ENCODE measurements at regions not wholly inside any gene's neighbourhood (a gene's known extent, or its start where the extent isn't known, plus 50 kb on each side); places are given as distances from the start of the nearest gene placed in this dataset.

- intact Hi-C loops (cut with micrococcal nuclease) = no loop called here
- Mint-ChIP-seq H3K4me1 (no peaks in the 10 kb centered on the region), H3K27me3 (no peaks in the 10 kb centered on the region), H3K9me3 (ENCODE audit: insufficient read depth) (peaks cover 4% of the 10 kb centered on the region), H3K4me3 (no peak overlapping the region), H3K27ac (no peak overlapping the region)
- 88% methylated on average over 8 of the region's 8 CpGs for WGBS (ENCODE audit: insufficient coverage)
- H3K4me1 ChIP-seq (ENCODE audit: control insufficient read depth in 2 of 2, insufficient read depth in 2 of 2, low read length in 2 of 2) = no peaks in the 10 kb centered on the region
- H3K27me3 ChIP-seq (replicated peaks in 1 of 4; ENCODE audit: control extremely low read depth in 1 of 4, control insufficient read depth in 3 of 4, insufficient read depth in 4 of 4, low read length in 3 of 4) = peaks cover 0 to 2% (median 0%) of the 10 kb centered on the region in 4 experiments
- H3K4me2 ChIP-seq (replicated peaks; ENCODE audit: low read depth, low read length, poor library complexity, severe bottlenecking) = no peak overlapping the region
- H3K36me3 ChIP-seq (replicated peaks in 1 of 2; ENCODE audit: control extremely low read depth in 1 of 2, control insufficient read depth in 1 of 2, extremely low read depth in 1 of 2, insufficient read depth in 2 of 2, low read length in 1 of 2) = no peaks in the 10 kb centered on the region
- POLR2A ChIA-PET = no interaction called here
- no peak overlapping the region for H3K9ac ChIP-seq (ENCODE audit: low read length)
- H3K9me3 ChIP-seq (ENCODE audit: control extremely low read depth in 1 of 3, control insufficient read depth in 2 of 3, insufficient read depth in 1 of 3, low read length in 2 of 3) = peaks cover 0 to 3% (median 0%) of the 10 kb centered on the region in 3 donors
- CTCF ChIA-PET = interaction anchor here (0.5 kb wide), 1 partner anchor 10 kb away, joined by 4 read pairs; no protein-coding TSS in a partner anchor
- DNase-seq (no peak), ATAC-seq (ENCODE audit: low read depth) (no peak)
- no peak overlapping the region for H3K4me3 ChIP-seq (ENCODE audit: control extremely low read depth in 1 of 5, extremely low read depth in 1 of 5, insufficient read depth in 1 of 5, low read depth in 2 of 5, low read length in 4 of 5)
- no peak overlapping the region for H2AFZ ChIP-seq (ENCODE audit: insufficient read depth, low read depth, low read length, poor library complexity, severe bottlenecking)
- no peak for TF ChIP-seq EZH2 (IDR thresholded peaks at IDR 0.05; ENCODE audit: borderline replicate concordance, insufficient read depth, low read depth, low read length, poor library complexity, severe bottlenecking)
- TF ChIP-seq CTCF (IDR thresholded peaks at IDR 0.05) = no peak
- H3K27ac ChIP-seq (ENCODE audit: low read length in 2 of 2) = no peak overlapping the region
- no peaks in the 10 kb centered on the region for H4K20me1 ChIP-seq (ENCODE audit: control insufficient read depth, insufficient read depth, low read length, poor library complexity, severe bottlenecking)
- H3K79me2 ChIP-seq (ENCODE audit: control insufficient read depth, insufficient read depth, low read length) = no peaks in the 10 kb centered on the region
These were observed 78.6 kb downstream of the ARL5B start for GRCh38 chr10:18737841-18738240.

GRCh38 chr10:18738835-18739234 lies 79.6 kb downstream of the ARL5B start:
- Histone ChIP-seq H3K4me2 (replicated peaks; ENCODE audit: low read depth, low read length, poor library complexity, severe bottlenecking) (no peak overlapping the region), H3K4me1 (ENCODE audit: control insufficient read depth in 2 of 2, insufficient read depth in 2 of 2, low read length in 2 of 2) (no peaks in the 10 kb centered on the region), H3K9me3 (ENCODE audit: control extremely low read depth in 1 of 3, control insufficient read depth in 2 of 3, insufficient read depth in 1 of 3, low read length in 2 of 3) (peaks cover under 1 to 5% (median under 1%) of the 10 kb centered on the region in 3 donors), H2AFZ (ENCODE audit: insufficient read depth, low read depth, low read length, poor library complexity, severe bottlenecking) (no peak overlapping the region), H3K36me3 (replicated peaks in 1 of 2; ENCODE audit: control extremely low read depth in 1 of 2, control insufficient read depth in 1 of 2, extremely low read depth in 1 of 2, insufficient read depth in 2 of 2, low read length in 1 of 2) (no peaks in the 10 kb centered on the region), H3K9ac (ENCODE audit: low read length) (no peak overlapping the region), H4K20me1 (ENCODE audit: control insufficient read depth, insufficient read depth, low read length, poor library complexity, severe bottlenecking) (no peaks in the 10 kb centered on the region), H3K4me3 (ENCODE audit: control extremely low read depth in 1 of 5, extremely low read depth in 1 of 5, insufficient read depth in 1 of 5, low read depth in 2 of 5, low read length in 4 of 5) (no peak overlapping the region), H3K27ac (ENCODE audit: low read length in 2 of 2) (no peak overlapping the region), H3K79me2 (ENCODE audit: control insufficient read depth, insufficient read depth, low read length) (no peaks in the 10 kb centered on the region), H3K27me3 (replicated peaks in 1 of 4; ENCODE audit: control extremely low read depth in 1 of 4, control insufficient read depth in 3 of 4, insufficient read depth in 4 of 4, low read length in 3 of 4) (peaks cover 0 to 2% (median 0%) of the 10 kb centered on the region in 4 experiments)
- Mint-ChIP-seq H3K27ac (no peak overlapping the region), H3K4me1 (no peaks in the 10 kb centered on the region), H3K9me3 (ENCODE audit: insufficient read depth) (peaks cover 4% of the 10 kb centered on the region), H3K4me3 (no peak overlapping the region), H3K27me3 (no peaks in the 10 kb centered on the region)
- TF ChIP-seq CTCF (IDR thresholded peaks at IDR 0.05) (no peak), EZH2 (IDR thresholded peaks at IDR 0.05; ENCODE audit: borderline replicate concordance, insufficient read depth, low read depth, low read length, poor library complexity, severe bottlenecking) (no peak)
- DNase-seq (no peak), ATAC-seq (ENCODE audit: low read depth) (no peak)
- WGBS (ENCODE audit: insufficient coverage) = 54% methylated on average over 1 of the region's 3 CpGs
- intact Hi-C loops (cut with micrococcal nuclease) = no loop called here
- POLR2A ChIA-PET = no interaction called here
- CTCF ChIA-PET = no interaction called here
